PC-3 (cell line): ENCODE measurements at regions not wholly inside any gene's neighbourhood (a gene's known extent, or its start where the extent isn't known, plus 50 kb on each side); places are given as distances from the start of the nearest gene placed in this dataset.

Source experiments
- ATAC-seq: fragments of 200-7000 bp; cut with Tn5 transposase; 2 replicates; pipeline ENCODE4 v1.9.1; 2020; ENCODE audit warnings: mild to moderate bottlenecking, moderate library complexity
- BruUV-seq: library from RNA; stranded (reverse); fragments of 400-500 nt; replicated peaks from 2 replicates; lab custom pipeline; 2021; lab: Mats Ljungman, UMichigan
- CTCF ChIA-PET: fragments of 300-600 bp; sonication (Branson Sonifier 250); formaldehyde crosslinking; loops from one replicate; lab custom pipeline; 2022; ENCODE audit warnings: antibody characterized with exemption; lab: Charles Lee
- POLR2A ChIA-PET: fragments of 300-600 bp; sonication (Branson Sonifier 250); formaldehyde crosslinking; loops from one replicate; lab custom pipeline; 2022; ENCODE audit warnings: antibody characterized with exemption; ENCODE audit not compliant: unreplicated experiment; lab: Charles Lee
- DNase-seq: peaks from one replicate; pipeline ENCODE4 v3.0.0-alpha.2; 2015
- H2AFZ ChIP-seq: fragments of 300-600 bp; sonication (generic); 2 replicates; pipeline ENCODE4 v1.6.0; 2016; ENCODE audit warnings: antibody characterized with exemption, low read length
- H3F3A ChIP-seq: fragments of 300-600 bp; sonication (generic); one replicate; pipeline ENCODE4 v1.6.0; 2017; ENCODE audit warnings: antibody characterized with exemption, low read length, control low read depth, mild to moderate bottlenecking; ENCODE audit not compliant: unreplicated experiment
- H3K27ac ChIP-seq: fragments of 300-600 bp; sonication (generic); 2 replicates; pipeline ENCODE4 v1.5.1; 2016; ENCODE audit warnings: mild to moderate bottlenecking, low read length
- H3K27me3 ChIP-seq: fragments of 300-600 bp; sonication (generic); 2 replicates; pipeline ENCODE4 v1.6.1; 2016; ENCODE audit warnings: low read length, mixed read lengths
- H3K36me3 ChIP-seq: fragments of 300-600 bp; sonication (generic); 2 replicates; pipeline ENCODE4 v1.6.1; 2016; ENCODE audit warnings: low read depth, mixed run types, low read length, mixed read lengths
- H3K4me1 ChIP-seq: fragments of 300-600 bp; sonication (generic); 2 replicates; pipeline ENCODE4 v1.5.1; 2016; ENCODE audit warnings: low read length; ENCODE audit not compliant: insufficient read depth
- H3K4me2 ChIP-seq: fragments of 300-600 bp; sonication (generic); 2 replicates; pipeline ENCODE4 v1.6.0; 2016; ENCODE audit warnings: low read length
- H3K4me3 ChIP-seq: fragments of 300-600 bp; sonication (generic); 2 replicates; pipeline ENCODE4 v1.5.1; 2016; ENCODE audit warnings: mild to moderate bottlenecking, low read length, mixed read lengths
- H3K79me2 ChIP-seq: fragments of 300-600 bp; sonication (generic); 2 replicates; pipeline ENCODE4 v1.6.1; 2017; ENCODE audit warnings: low read length, mixed read lengths
- H3K9ac ChIP-seq: fragments of 300-600 bp; sonication (generic); 2 replicates; pipeline ENCODE4 v1.6.0; 2016; ENCODE audit warnings: mild to moderate bottlenecking, low read length
- H3K9me2 ChIP-seq: fragments of 300-600 bp; sonication (generic); replicated peaks from 2 replicates; pipeline ENCODE4 v1.6.1; 2016; ENCODE audit warnings: mixed run types, low read length, mixed read lengths
- H3K9me3 ChIP-seq: fragments of 300-600 bp; sonication (generic); 2 replicates; pipeline ENCODE4 v1.6.1; 2016; ENCODE audit warnings: low read length, mixed read lengths
- H4K20me1 ChIP-seq: fragments of 300-600 bp; sonication (generic); 2 replicates; pipeline ENCODE4 v1.6.1; 2016; ENCODE audit warnings: low read length, mixed read lengths
- CTCF ChIP-seq: fragments of 300-600 bp; sonication (generic); conservative IDR thresholded peaks from 2 replicates; pipeline ENCODE4 v1.5.1; 2017; ENCODE audit warnings: antibody characterized with exemption, low read depth, mild to moderate bottlenecking, low read length
- EZH2 ChIP-seq: fragments of 300-600 bp; sonication (generic); IDR thresholded peaks from one replicate; pipeline ENCODE4 v1.6.1; 2017; ENCODE audit warnings: antibody characterized with exemption, mild to moderate bottlenecking, low read length; ENCODE audit not compliant: unreplicated experiment
- EZH2phosphoT487 ChIP-seq: fragments of 300-600 bp; sonication (generic); IDR thresholded peaks from 2 replicates; pipeline ENCODE4 v1.6.1; 2018; ENCODE audit warnings: mild to moderate bottlenecking, antibody characterized with exemption, low read length, borderline replicate concordance
- intact Hi-C: fragments of 100-400 bp; cut with micrococcal nuclease; formaldehyde crosslinking; loops from 2 replicates; pipeline ENCODE4 v1.9.0; 2023

GRCh38 chr5:117425163-117425562 is 850.5 kb upstream of the SEMA6A start:
- ATAC-seq (no peak), DNase-seq (no peak)
- no peaks in the 10 kb centered on the region for H3K79me2 ChIP-seq
- H3F3A ChIP-seq: no peaks in the 10 kb centered on the region
- no peak overlapping the region for H3K27ac ChIP-seq
- H3K4me1 ChIP-seq: no peaks in the 10 kb centered on the region
- H3K27me3 ChIP-seq: no peaks in the 10 kb centered on the region
- H2AFZ ChIP-seq: no peak overlapping the region
- H3K36me3 ChIP-seq: no peaks in the 10 kb centered on the region
- 0 out of 2 replicates have a peak, but pooled peaks cover 9% of the 10 kb centered on the region for H3K9me3 ChIP-seq
- H3K9ac ChIP-seq: no peak overlapping the region
- intact Hi-C loops: no loop called here
- CTCF ChIA-PET: no interaction called here
- BruUV-seq: no TSS peak
- H3K4me3 ChIP-seq: no peak overlapping the region
- POLR2A ChIA-PET: no interaction called here
- H4K20me1 ChIP-seq: no peaks in the 10 kb centered on the region
- H3K4me2 ChIP-seq: no peak overlapping the region
- no peaks in the 10 kb centered on the region for H3K9me2 ChIP-seq
- TF ChIP-seq CTCF (no peak), EZH2 (no peak)

- Histone ChIP-seq H3K27me3 (no peaks in the 10 kb centered on the region), H3K9ac (no peak overlapping the region), H3K4me1 (no peaks in the 10 kb centered on the region), H3K27ac (no peak overlapping the region), H3K4me3 (no peak overlapping the region), H3K9me3 (0 out of 2 replicates have a peak, but pooled peaks cover 15% of the 10 kb centered on the region), H3K79me2 (no peaks in the 10 kb centered on the region), H3K9me2 (no peaks in the 10 kb centered on the region), H3F3A (no peaks in the 10 kb centered on the region), H2AFZ (no peak overlapping the region), H3K4me2 (no peak overlapping the region), H4K20me1 (no peaks in the 10 kb centered on the region), H3K36me3 (no peaks in the 10 kb centered on the region)
- no TSS peak for BruUV-seq
- POLR2A ChIA-PET: no interaction called here
- TF ChIP-seq EZH2phosphoT487 (no peak), CTCF (no peak), EZH2 (no peak)
- CTCF ChIA-PET: no interaction called here
- intact Hi-C loops: no loop called here
- ATAC-seq: no peak
- no peak for DNase-seq
Measured at GRCh38 chr5:117424559-117424958, 849.9 kb upstream of the SEMA6A start.

DNA sequence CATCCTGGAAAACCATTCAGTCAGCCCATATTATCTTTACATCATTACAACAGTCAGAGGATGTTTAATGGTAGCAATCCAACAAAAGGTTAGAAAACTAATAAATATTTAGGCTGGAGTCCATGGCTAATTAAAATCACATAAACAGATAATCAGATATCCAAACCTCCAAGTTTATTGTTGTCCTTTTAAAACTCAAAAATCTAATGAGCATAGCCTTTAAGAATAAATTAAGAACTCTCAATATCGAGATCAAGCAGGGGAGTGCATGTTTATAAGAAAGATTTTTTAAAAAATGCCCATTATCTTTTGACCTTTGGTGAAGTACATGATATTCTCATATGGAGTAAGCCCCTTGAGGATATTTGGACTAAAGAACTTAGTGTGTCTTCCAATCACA is 842.9 kb upstream of the SEMA6A start:
- TF ChIP-seq CTCF (no peak), EZH2 (no peak)
- Histone ChIP-seq H2AFZ (no peak overlapping the region), H4K20me1 (no peaks in the 10 kb centered on the region), H3K27me3 (no peaks in the 10 kb centered on the region), H3K9me3 (0 out of 2 replicates have a peak, but pooled peaks cover 25% of the 10 kb centered on the region), H3F3A (no peaks in the 10 kb centered on the region), H3K27ac (no peak overlapping the region), H3K9me2 (no peaks in the 10 kb centered on the region), H3K36me3 (no peaks in the 10 kb centered on the region), H3K4me2 (no peak overlapping the region), H3K79me2 (no peaks in the 10 kb centered on the region), H3K9ac (no peak overlapping the region), H3K4me1 (no peaks in the 10 kb centered on the region), H3K4me3 (no peak overlapping the region)
- no TSS peak for BruUV-seq
- ChIA-PET POLR2A (no interaction called here), CTCF (no interaction called here)
- ATAC-seq (no peak), DNase-seq (no peak)
- intact Hi-C loops: no loop called here
